ENCODE measurements at regions not wholly inside any gene's neighbourhood (a gene's known extent, or its start where the extent isn't known, plus 50 kb on each side); places are given as distances from the start of the nearest gene placed in this dataset.

DNA sequence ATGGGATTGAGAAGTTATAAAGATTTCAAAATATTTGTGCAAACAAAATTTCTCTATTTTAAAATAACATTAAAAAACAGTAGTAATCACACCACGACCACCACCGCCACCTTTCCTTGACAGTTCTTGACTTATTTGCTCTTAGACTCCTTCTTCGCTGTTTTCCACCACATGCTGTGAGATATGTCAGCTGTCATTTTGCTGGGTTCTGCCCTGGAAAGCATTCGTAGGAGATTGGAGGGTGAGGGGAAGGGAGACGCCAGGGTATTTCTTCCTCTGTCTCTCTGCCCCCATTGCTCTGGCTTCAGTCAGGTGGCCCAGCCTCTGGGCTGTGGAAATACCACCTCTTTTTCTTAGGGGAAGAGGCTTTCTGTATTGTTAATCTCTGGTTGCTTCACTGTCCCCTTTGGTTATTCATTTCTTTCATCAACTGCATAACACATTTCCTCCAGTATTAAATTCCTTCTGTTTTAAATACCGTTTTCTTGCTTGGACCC, 186.2 kb downstream of the NEDD1 start:
- no peak for DNase-seq

DNA sequence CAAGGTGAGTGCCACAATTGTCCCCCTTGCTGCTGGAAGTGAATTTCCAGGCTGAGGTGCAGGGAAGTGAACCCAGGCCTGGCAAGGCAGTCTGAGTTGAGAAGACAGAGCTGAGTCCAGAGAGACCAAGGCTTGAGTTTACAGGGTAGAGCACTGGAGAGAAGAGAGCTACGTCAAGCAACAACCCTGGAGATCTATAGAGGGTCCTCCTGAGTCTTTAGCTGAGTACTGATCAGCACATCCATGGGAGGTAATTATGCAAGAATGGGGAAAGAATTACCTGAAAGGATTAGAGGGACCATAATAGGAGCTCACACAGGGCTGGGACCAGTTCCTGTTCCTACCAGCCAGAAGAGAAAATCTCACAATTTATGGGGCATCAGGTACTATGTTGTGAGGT, 190.7 kb downstream of the NEDD1 start:
- DNase-seq: no peak

DNA sequence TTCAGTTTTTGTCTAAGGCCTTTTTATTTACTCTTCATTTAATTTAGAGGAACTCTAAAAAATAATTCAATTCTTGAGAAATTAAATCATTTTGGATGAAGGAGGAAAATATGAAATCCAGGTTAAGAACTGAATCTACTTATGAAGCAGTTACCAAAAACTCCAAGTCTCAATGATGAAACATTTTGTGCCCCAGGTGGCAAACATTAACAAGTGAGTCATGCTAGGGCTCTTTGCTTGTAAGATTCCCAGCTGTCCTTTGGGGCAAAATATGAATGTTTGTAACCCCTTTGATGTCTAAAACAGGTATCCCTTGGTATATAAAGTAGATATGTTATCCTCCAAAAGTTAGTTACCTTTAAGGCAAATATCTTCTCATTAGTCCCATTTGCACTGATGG, 202.4 kb downstream of the NEDD1 start:
- DNase-seq: no peak

DNA sequence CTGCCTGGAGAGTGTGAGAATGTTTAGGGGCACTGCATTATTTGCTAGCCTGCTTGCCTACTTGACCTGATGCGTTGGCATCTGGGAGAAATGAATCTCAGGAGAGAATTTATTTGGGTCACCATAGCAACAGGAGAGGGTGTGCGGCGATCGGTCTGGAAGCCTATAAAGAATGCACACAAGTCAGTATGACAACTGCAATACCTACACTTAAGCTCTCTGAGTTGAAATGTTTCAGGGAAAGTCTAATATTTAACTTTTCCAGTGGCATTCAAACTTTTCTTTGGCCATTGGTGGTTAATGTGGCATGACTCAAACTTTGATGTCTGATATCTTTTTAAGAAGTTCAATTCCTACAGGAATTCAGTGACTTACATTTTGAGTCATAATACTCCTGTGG, 205.1 kb downstream of the NEDD1 start:
- DNase-seq: peak; percentile 27

DNA sequence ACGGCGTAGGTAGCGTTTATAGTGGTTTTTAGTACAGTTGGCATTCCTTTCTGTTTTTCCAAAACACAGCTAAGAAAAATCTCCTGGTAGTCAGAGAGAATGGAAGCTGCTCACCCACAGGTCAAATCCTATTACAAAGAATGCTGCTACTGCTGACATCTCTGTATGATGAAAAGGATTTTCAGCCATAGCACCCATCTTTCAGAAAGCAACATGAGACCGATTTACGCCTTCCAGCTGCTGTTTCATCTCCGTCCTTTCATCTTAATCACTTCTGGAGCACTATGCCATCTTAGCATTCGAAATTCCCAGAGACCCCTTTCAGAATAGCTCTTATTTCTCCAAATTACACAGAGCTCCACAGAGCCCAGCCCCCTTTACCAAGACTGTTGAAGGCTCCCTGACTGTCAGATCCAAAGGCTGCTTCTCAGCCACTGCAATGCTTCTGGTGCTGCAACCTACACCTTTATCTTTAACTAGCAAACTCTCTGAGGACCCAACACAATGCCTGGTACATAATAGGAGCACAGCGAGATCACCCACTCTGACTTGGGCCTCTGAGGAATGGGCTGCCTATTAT, 211.8 kb downstream of the NEDD1 start:
- DNase-seq: no peak

DNA sequence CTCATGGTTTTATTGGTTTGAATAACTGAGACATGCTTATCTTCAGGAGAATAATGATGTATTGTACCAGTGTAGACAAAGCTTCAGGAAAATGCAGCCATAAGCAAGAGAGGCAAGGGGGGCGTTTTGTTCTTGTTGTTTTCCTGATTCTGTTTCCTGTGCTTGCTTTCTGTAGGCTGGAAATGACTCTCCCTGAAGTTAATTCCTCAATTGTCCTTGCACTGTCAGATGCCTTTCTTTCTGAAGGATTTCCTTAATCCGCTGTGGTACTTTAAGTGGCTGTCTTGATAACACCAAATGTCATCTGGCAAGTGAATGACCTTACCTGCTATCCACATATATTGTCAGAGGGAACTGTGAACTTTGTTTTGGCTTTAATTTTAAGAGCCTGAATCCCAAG, 220.0 kb downstream of the NEDD1 start:
- DNase-seq: no peak

DNA sequence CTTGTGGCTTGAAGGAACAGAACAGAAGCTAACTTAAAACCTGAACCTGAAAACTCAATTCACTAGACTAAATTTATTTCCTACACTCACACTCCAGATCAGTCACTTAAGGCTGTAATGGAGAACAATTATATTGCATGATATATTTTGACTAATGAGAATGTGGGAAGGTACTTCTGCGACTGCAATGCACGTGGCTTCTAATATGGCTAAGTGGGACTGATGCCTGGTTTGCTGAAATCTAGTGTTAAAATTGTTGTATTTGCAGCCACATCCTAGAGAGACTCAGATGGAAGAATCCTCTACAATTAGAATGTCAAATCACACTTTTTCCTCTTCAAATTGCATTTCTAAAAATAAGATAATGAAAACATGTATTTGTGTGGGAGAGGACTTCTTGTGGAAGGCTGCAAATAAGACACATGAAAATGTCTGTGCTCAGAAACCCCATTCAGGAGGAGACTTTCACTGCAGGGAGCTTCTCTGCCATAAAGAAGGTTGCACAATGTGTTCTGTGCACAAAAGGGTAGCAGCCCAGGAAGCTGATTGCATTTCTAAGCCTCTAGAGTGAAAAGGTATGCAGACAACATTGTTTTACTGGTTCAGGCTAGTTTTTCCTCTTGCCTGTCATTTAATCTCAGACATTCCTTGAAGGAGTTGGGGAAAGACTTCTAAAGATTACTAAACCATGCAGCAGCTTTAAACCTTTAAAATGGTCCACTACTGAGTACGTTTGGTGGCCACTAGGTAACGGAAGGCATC, 224.3 kb downstream of the NEDD1 start:
- DNase-seq: no peak

DNA sequence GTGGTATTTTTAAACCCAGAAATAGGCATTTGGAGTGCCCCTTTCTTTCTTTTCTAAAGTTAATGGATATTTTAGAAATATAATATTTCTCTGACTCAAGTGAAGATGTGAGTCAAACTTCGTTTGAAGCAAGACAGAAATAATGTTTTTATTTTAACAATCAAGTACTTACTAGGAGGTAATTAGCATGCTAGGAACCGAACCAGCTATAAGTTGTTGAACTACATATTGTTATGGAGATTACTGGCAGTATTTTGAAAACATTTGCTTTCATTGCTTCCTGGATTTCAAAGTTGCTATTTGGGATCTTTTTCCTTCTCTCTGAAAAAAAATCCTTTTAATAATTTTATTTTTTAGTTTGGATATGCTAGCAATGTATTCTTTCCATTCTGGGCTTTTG, 225.2 kb downstream of the NEDD1 start:
- no peak for DNase-seq

DNA sequence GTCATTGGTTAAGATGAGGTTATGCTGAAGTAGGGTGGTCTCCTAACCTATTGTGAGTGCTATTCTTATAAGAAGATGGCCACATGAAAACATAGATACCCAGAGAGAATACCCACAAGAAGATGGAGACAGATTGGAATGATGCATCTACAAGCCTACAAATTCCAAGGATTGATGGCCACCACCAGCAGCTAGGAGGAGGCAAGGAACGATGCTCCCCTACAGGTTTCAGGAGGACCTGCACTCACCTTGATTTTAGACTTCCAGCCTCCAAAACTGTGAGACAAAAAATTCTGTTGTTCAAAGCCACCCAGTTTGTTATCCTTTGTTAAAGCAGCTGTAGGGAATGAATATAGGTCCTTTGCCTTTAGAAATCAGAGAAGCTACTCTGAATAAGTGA, 227.4 kb downstream of the NEDD1 start:
- no peak for DNase-seq

DNA sequence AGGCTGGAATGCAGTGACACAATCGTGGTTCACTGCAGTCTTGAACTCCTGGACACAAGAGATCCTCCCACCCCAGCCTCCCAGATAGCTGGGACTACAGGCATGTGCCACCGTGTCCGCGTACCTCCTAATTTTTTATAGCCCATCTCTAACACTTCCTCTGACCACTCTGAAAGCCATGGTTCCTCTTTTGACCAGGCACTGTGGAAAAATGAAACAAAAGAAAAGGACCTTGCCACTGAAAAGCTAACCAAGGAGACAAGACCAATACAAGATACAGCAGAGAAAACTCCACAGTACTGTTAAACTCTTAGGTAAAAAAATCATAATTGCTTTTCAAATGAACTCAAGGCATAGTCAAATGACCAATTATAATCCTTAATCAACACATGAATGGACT, 233.3 kb downstream of the NEDD1 start:
- no peak for DNase-seq

DNA sequence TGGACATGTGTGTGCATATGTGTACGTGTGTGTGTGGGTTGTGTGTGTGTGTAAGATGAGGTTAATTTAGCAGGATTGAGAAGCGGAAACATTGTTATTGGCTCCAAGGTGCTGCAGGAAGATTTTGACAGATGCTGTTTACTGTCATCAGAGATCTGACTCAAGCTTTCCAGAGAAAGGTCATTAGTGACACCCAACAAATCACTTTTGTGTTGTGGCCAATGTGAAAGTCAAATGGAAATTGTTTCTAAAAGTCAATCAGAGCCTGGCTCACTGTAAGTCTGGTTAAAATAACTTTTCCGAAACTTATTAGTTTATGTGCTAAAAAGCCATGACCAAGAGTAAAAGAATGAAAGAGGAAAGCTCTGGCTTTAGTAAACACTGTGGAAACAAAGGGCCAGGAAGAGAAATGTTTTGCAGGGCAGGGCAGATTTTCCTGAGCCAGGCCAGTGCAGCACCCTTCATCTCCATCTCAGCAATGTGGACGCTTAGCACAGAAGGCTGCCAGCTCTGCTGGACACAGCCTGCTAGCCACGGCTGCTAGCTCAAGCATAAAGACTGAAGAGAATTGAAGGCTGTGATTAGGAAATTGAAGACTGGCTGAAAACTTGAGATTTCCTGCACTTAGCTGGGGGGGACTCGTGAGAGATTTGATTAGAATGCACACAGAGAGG, 235.8 kb downstream of the NEDD1 start:
- no peak for DNase-seq

DNA sequence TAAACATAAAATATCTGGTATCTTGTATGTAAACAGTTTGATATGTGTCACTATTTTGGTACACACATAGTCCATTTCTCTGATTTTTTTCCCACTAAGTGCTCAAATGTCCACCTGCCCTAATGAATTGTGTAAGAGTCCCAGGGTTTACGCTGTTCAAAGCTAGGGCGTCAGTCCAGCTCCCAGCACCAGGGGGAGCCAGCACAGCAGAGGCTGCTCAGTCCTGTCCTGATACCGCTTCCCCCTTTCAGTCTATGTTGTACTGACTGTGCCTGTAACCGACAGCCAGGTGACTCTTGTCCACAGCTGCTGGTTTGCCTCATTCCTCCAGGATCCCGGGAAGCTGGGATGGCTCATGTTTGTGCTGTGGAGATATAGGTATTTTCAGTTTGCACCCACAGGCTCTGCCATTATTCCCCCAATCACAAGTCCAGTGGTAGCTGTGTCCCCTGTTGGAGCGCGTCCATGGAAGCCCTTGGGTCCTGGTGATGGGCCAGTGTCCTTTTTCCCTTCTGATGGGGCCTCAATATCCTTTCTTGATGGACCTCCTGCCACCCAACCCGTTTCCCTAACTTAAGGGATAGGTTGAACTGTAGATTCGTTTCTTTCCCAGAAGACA, 242.0 kb downstream of the NEDD1 start:
- peak; percentile 42 for DNase-seq

DNA sequence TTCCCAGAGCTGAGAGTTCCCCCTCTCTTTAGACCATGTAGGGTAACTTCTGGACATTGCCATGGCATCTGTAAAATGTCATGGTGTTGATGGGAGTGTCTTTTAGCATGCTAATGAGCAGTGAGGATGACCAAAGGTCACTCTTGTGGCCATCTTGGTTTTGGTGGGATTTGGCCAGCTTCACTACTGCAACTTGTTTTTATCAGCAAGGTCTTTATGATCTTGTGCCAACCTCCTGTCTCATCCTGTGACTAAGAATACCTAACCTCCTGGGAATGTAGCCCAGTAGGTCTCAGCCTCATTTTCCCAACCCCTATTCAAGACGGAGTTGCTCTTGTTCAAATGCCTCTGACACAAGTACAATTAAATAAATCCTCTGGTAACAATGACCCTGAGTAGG, 244.4 kb downstream of the NEDD1 start:
- DNase-seq: no peak

DNA sequence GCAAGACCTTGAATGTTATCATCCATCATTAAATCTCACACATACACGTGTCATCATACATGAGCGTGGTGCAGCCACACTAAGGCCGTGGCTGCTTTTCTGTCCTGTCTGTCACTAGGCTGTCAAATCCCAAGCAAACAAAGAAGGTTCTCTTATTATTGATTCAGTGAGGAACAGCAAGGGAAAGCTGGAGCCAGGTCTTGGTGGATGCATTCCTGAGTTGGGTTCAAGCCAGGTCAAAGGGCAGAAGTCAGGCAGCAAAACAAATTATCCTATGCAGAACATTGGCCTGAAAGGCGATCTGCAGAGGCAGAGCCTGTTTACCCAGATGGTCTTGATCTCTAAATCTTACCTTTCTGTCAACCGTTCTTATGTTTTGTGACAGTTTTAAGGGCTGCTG, 252.3 kb downstream of the NEDD1 start:
- DNase-seq: peak; percentile 73

DNA sequence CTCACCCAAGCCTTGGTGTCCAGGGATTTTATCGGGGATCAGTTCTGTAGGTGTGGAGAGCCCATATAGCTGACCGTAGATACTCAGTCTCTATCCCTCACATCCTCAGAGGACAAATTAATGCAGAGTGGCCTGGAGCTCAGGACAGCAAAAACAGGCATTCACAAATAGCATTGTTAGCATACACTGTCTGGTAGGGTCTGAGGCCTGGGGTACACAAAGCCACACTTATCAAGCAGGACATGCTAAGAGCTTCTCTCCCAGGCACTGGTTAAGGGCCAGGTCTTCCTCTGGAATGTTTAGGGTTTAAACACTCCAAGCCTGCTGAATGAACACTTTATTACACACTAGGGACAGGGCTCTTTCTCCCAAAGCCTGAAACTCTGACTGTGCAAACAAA, 253.2 kb downstream of the NEDD1 start:
- no peak for DNase-seq

DNA sequence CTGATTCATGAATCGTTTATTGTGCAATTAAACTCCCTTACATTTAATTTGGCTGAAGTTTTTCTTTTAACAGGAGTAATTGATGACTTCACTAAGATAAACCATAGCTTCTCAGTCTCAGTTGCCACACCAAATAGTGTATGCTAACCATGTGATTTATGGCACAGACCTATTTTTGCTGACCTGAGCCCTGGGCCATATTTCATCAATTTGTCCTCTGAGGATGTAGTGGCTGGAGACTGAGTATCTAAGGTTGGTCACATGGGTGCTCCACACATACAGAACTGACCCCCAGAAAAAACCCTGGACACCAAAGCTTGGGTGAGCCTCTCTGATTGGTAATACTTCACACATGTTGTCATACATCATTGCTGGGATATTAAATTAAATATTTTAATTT, 255.1 kb downstream of the NEDD1 start:
- DNase-seq: no peak

DNA sequence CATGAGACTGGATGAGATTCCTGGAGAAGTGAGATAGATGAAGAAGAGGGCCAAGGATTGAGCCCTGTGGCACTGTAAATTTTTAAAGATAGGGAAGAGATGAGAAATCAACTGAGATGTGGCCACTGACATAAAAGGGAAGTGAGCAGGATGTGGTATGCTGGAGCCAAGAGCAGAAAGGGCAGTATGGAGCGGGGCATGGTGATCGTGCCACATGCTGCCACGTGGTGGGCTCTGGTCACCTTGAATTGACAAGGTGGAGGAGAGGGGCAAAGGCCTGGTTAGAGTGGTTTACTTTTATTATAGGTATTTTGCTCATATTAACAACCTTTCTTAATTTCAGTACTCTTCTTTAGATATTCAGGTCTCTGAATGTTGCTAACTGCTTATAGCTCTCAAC, 257.9 kb downstream of the NEDD1 start:
- no peak for DNase-seq

DNA sequence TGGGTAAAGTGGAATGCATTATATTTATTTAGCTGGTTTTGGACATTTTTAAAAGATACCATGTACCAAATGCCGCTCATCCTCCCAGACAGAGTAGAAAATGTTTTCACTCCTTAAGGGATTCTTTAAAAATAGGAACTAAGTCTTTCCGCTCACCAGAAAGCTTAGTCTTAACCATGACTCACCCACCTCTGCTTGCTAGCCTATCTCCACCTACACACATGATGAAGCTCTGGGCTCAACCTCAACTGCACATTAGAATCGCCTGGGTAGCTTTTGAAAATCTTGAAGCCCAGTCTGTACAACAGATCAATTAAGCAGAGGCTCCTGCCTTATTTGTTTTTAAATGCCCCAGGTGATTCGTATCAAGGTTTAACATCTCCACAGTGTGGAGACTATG, 260.5 kb downstream of the NEDD1 start:
- no peak for DNase-seq

DNA sequence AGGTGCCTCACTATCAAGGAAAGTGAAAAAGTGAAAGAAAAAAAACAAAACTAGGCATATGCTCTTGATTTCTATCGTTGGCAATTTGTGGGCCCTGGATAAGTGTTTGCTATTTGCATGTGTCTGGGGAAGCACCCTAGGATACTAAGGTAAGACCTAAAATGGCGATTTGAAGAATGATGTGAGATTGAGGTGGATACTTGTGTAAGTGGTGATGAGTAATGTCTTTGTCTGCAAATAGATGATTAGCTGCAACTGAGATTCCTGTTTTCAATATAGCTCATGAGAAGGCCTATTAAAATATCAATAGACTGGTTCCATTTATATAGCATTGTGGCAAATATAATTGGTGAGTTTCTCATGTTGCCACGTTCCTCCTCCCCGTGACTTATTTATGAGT, 261.7 kb downstream of the NEDD1 start:
- no peak for DNase-seq

DNA sequence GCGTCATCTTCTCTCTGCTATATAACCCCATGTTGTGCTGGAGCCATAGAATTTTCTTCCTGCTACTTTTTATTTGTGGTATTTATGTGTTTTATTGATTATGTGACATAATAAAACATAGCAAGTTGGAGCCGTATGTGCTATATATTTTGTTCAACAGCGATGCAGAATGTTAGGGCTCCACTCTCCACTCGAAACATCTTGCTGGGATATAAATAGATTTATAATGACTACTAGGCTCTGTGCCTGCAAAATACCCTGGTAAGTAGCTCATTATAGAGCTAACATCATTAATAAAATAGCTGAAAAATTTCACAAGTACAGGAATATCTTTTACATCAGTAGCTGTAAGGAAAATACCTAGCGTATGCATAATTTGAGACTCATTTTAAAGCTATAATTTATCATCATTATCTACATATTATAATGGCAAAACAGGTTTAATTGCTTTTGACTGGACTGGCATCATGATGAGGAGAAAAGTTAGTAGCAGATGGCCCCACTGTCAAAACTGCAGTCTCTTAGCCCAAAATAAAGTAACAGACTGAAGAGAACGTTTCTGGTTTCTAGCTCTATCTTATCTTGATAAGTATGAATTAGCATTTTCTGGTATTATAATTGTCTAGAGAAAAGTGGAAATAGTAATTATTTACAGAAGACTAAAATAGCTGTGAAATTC, 263.0 kb downstream of the NEDD1 start:
- DNase-seq: no peak

DNA sequence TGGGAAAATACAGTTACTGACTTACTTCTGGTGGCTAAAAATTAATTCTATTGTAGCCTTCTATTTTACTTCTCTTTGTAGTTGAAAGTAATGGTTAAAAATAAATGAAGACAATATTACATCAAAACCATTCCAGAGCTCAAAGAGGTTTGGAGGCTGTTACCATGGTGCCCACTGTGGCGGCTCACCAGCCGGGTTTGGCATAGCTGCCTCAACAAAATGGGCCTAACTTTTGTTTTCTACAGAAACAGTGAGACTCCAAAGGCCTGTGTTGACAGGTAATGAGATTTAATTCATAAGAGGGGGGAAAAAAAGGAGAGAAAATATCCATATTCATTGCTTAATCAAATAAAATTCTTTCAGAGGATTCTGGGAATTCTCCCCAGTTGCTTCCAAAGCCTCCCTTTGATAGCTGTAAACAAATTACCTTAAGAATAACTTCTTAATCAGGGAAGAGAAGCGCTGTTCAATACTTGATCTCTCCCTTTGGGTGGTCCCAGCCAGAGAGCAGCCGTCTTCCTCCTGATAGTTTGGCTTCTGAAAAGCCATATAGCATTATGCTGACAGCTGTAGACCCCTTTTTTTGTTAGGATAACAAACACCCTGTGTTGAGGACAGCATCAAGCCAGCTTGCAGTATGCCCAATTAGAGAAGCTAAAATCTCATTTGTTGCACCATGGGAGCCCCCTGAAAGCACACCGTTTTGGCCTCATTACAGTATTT, 266.8 kb downstream of the NEDD1 start:
- DNase-seq: no peak

DNA sequence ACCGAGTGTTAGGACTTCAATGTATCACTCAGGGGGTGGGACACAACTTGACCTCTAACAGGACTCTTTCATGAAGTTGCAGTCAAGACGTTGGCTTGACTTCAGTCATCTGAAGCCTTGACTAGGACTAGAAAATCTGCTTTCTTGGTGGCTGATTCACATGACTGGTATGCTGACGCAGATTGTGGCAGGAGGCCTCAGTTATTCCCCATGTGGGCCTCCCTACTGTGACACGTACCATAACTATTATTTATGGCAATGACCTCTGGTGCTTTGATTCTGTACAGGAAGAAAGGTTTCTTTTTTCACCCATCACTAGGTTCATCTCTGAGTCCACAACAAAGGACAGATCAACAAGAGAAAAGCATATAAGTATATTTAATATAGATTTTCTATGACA, 270.4 kb downstream of the NEDD1 start:
- no peak for DNase-seq
